Skeletal muscle tissue (tissue), 3 donors: ENCODE measurements at regions not wholly inside any gene's neighbourhood (a gene's known extent, or its start where the extent isn't known, plus 50 kb on each side); places are given as distances from the start of the nearest gene placed in this dataset.
"Not testable (repeated sequence)": the region's sequence is repeated elsewhere in the genome, so short reads cannot be mapped to it uniquely, and the experiment has no call there.

ENCODE experiments used
- H3K27ac ChIP-seq: one replicate; pipeline ENCODE4 v1.7.0; 2013; ENCODE audit warnings: mild to moderate bottlenecking, low read depth, low read length, inconsistent platforms
- H3K27me3 ChIP-seq, 3 donors: one replicate each; pipeline ENCODE4 v1.7.0; 2013; ENCODE audit warnings: low read length in 3 of 3; ENCODE audit not compliant: control insufficient read depth in 3 of 3, insufficient read depth in 3 of 3
- H3K36me3 ChIP-seq, 3 donors: one replicate each; pipeline ENCODE4 v1.7.0; 2013; ENCODE audit warnings: low read length in 3 of 3; ENCODE audit not compliant: control insufficient read depth in 3 of 3, insufficient read depth in 3 of 3
- H3K4me1 ChIP-seq, 3 donors: one replicate each; pipeline ENCODE4 v1.7.0; 2013; ENCODE audit warnings: low read length in 3 of 3, mild to moderate bottlenecking in 3 of 3; ENCODE audit not compliant: control insufficient read depth in 3 of 3, insufficient read depth in 3 of 3
- H3K4me3 ChIP-seq, 3 donors: one replicate each; pipeline ENCODE4 v1.7.0; 2013; ENCODE audit warnings: low read length in 3 of 3
- H3K9ac ChIP-seq, 3 donors: one replicate each; pipeline ENCODE4 v1.7.0; 2013; ENCODE audit warnings: low read length in 3 of 3, mild to moderate bottlenecking in 3 of 3, moderate library complexity in 2 of 3, low read depth in 1 of 3
- H3K9me3 ChIP-seq, 3 donors: one replicate each; pipeline ENCODE4 v1.7.0; 2013; ENCODE audit warnings: low read length in 3 of 3; ENCODE audit not compliant: control insufficient read depth in 3 of 3
- donor health status: Osteomylitis.

- no peaks in the 10 kb centered on the region for H3K27me3 ChIP-seq
- H3K36me3 ChIP-seq = no peaks in the 10 kb centered on the region
- H3K4me1 ChIP-seq = no peaks in the 10 kb centered on the region
- H3K27ac ChIP-seq = no peak overlapping the region
- H3K4me3 ChIP-seq = no peak overlapping the region
- no peak overlapping the region for H3K9ac ChIP-seq
- peaks cover 0 to 5% (median 0%) of the 10 kb centered on the region in 3 donors for H3K9me3 ChIP-seq
Observed at GRCh38 chr10:8172604-8173003, 118.1 kb downstream of the GATA3 start.

- Histone ChIP-seq H3K27ac (no peak overlapping the region), H3K36me3 (no peaks in the 10 kb centered on the region), H3K9me3 (peaks cover 0 to 5% (median 0%) of the 10 kb centered on the region in 3 donors), H3K4me1 (no peaks in the 10 kb centered on the region), H3K4me3 (no peak overlapping the region), H3K27me3 (no peaks in the 10 kb centered on the region), H3K9ac (no peak overlapping the region)
Observed at GRCh38 chr10:8173243-8173865, 118.9 kb downstream of the GATA3 start.

- H3K27me3 ChIP-seq = no peaks in the 10 kb centered on the region
- H3K4me3 ChIP-seq = no peak overlapping the region
- H3K36me3 ChIP-seq = no peaks in the 10 kb centered on the region
- no peak overlapping the region for H3K27ac ChIP-seq
- no peaks in the 10 kb centered on the region for H3K4me1 ChIP-seq
- H3K9me3 ChIP-seq = peaks cover 0 to 5% (median 0%) of the 10 kb centered on the region in 3 donors
- H3K9ac ChIP-seq = no peak overlapping the region
Observed at GRCh38 chr10:8173866-8174243, 119.4 kb downstream of the GATA3 start.

- Histone ChIP-seq H3K9me3 (no peaks in the 10 kb centered on the region), H3K27ac (no peak overlapping the region), H3K36me3 (no peaks in the 10 kb centered on the region), H3K27me3 (no peaks in the 10 kb centered on the region), H3K4me1 (no peaks in the 10 kb centered on the region), H3K4me3 (no peak overlapping the region), H3K9ac (no peak overlapping the region)
Observed at GRCh38 chr10:8174762-8175161, 120.3 kb downstream of the GATA3 start.

GRCh38 chr10:8177526-8177925 is 123.0 kb downstream of the GATA3 start:
- H3K9ac ChIP-seq, H3K4me1 ChIP-seq, H3K9me3 ChIP-seq: not testable (repeated sequence)

GRCh38 chr10:8179773-8180172 is 125.3 kb downstream of the GATA3 start:
- not testable (repeated sequence) for H3K36me3 ChIP-seq, H3K4me3 ChIP-seq, H3K27me3 ChIP-seq, H3K4me1 ChIP-seq, H3K9ac ChIP-seq, H3K27ac ChIP-seq, H3K9me3 ChIP-seq

More at GRCh38 chr10:8177526-8177925, 123.0 kb downstream of the GATA3 start:
- not testable (repeated sequence) for H3K27me3 ChIP-seq, H3K27ac ChIP-seq, H3K36me3 ChIP-seq, H3K4me3 ChIP-seq

- H3K27ac ChIP-seq = no peak overlapping the region
- H3K4me3 ChIP-seq = no peak overlapping the region
- no peaks in the 10 kb centered on the region for H3K36me3 ChIP-seq
- H3K9ac ChIP-seq = no peak overlapping the region
- no peaks in the 10 kb centered on the region for H3K27me3 ChIP-seq
- no peaks in the 10 kb centered on the region for H3K9me3 ChIP-seq
- H3K4me1 ChIP-seq = no peaks in the 10 kb centered on the region
Observed at GRCh38 chr10:8180360-8181109, 126.0 kb downstream of the GATA3 start.

GRCh38 chr10:8181496-8182157 is 127.1 kb downstream of the GATA3 start:
- no peak overlapping the region for H3K27ac ChIP-seq
- H3K27me3 ChIP-seq = no peaks in the 10 kb centered on the region
- no peaks in the 10 kb centered on the region for H3K4me1 ChIP-seq
- H3K36me3 ChIP-seq = no peaks in the 10 kb centered on the region
- H3K9ac ChIP-seq = no peak overlapping the region
- H3K9me3 ChIP-seq = no peaks in the 10 kb centered on the region
- no peak overlapping the region for H3K4me3 ChIP-seq

- Histone ChIP-seq H3K36me3 (no peaks in the 10 kb centered on the region), H3K27me3 (no peaks in the 10 kb centered on the region), H3K27ac (no peak overlapping the region), H3K9me3 (no peaks in the 10 kb centered on the region), H3K4me1 (no peaks in the 10 kb centered on the region), H3K4me3 (no peak overlapping the region), H3K9ac (no peak overlapping the region)
Observed at GRCh38 chr10:8182806-8183205, 128.3 kb downstream of the GATA3 start.

GRCh38 chr10:8183241-8183704 is 128.8 kb downstream of the GATA3 start:
- H3K27ac ChIP-seq = no peak overlapping the region
- H3K4me3 ChIP-seq = no peak overlapping the region

More at GRCh38 chr10:8183241-8183704, 128.8 kb downstream of the GATA3 start:
- Histone ChIP-seq H3K9ac (no peak overlapping the region), H3K9me3 (no peaks in the 10 kb centered on the region), H3K36me3 (no peaks in the 10 kb centered on the region), H3K4me1 (no peaks in the 10 kb centered on the region), H3K27me3 (no peaks in the 10 kb centered on the region)
